GM23248 (cell line): ENCODE measurements at regions not wholly inside any gene's neighbourhood (a gene's known extent, or its start where the extent isn't known, plus 50 kb on each side); places are given as distances from the start of the nearest gene placed in this dataset.

Experiments
- EZH2 ChIP-seq: fragments of 200-600 bp; sonication (generic); IDR thresholded peaks from 2 replicates; pipeline ENCODE4 v1.6.1; 2018; ENCODE audit warnings: antibody characterized with exemption, mild to moderate bottlenecking; ENCODE audit not compliant: insufficient read depth, poor library complexity, severe bottlenecking
- EZH2phosphoT487 ChIP-seq: fragments of 200-600 bp; sonication (generic); IDR thresholded peaks from 2 replicates; pipeline ENCODE4 v1.6.1; 2018; ENCODE audit warnings: antibody characterized with exemption, moderate library complexity, mild to moderate bottlenecking, low read depth; ENCODE audit not compliant: insufficient read depth

DNA sequence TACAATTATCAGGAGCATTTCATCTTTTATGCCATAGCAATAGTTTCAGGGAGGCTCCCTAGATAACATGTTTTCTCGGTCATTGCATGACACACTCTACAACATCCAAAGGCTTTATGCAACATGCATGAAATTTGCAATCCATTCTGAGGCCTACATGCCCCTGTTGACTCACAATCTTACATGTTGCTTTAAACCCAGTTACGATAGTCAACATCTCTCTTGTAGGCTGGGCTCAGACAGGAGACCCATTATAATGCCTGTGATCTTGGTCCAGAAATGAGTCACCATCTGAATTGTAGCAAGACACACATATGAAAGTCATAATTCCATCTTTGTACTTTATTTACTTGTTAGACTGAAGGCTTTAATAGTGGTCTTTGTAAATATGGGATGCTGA, 1050.3 kb upstream of the AMELY start:
- TF ChIP-seq EZH2 = no peak
- TF ChIP-seq EZH2phosphoT487 = no peak
